GM21825 (cell line): ENCODE measurements at regions not wholly inside any gene's neighbourhood (a gene's known extent, or its start where the extent isn't known, plus 50 kb on each side); places are given as distances from the start of the nearest gene placed in this dataset.

Source experiments
- ATAC-seq: cut with Tn5 transposase; IDR thresholded peaks from one replicate; pipeline ENCODE4 v1.9.1; 2021; ENCODE audit warnings: mild to moderate bottlenecking, moderate library complexity; ENCODE audit not compliant: unreplicated experiment

DNA sequence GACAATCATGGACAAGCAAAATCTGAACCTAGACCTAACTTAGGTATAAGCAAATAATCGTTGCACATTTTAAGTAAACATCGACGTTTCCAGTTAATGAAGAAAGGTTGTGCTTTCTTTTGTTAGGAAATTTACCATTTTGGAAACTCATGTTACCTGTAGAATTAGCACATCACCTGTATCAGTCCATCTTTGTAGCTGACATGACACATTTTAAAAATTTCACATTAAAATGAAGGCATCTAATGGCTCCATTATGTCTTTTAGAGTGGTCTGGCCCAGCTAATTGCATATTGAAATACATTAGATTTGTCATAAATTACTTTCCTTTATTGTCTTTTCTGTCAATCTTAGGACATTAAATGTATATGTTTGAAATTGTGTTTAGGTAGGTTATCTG is 119.0 kb upstream of the MGAT5 start:
- ATAC-seq: no peak

DNA sequence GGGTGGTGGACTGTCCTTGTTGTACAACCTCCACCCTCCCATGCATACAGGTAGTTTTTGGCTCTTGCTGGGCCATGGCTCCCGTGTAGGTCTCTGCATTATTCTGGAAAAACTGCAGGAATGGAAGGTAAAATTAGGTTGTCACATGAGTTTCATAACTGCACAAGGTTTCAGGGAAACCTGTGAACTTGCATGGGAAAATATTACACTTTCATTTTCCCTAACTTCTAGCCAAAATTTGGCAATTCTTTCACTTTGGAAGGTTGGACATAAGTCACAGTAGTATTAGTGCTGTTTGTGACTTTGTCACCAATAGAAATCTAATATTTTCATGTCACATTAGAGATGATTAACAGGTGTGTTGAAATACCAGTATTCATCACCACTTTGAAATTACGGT is 118.1 kb upstream of the MGAT5 start:
- ATAC-seq: no peak

DNA sequence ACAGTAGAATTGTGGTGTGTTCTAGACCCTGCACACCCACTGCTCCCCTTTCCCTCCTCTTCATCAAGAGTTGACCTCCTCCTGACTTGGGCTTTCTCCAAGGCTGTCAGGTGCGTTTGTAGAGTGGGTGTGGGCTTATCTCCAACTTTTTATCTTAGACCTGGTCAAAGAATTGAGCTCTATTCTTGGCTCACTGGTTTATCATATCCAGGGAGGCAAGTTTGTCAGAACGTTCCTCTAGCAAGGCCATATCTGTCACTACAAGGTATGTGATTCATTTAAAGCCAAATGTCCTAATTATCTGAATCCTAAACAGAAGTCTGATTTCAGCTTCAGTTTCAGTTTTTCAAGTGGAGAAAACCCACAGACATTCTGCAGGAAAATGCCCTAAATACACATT is 117.1 kb upstream of the MGAT5 start:
- no peak for ATAC-seq

DNA sequence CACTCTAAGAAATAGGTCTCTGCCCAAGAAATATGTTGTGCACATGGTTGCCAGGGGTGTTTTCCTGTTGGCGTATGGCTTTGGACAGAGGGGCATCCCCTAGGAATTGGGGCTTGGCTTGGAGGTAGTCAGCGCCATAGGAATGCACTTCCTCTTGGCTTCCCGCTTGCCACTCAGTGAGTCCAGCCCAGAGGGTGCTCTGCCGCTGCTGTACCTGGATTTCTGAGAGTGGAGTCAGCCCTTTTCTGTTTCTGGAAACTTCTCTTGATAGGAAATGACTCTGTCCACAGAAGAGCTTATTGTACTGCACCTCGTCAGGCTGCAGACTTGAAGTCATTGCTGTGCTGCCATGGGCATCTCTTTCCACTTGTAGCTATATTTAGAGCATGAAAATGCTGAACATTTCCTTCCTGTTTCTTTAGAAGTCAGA is 116.7 kb upstream of the MGAT5 start:
- no peak for ATAC-seq

DNA sequence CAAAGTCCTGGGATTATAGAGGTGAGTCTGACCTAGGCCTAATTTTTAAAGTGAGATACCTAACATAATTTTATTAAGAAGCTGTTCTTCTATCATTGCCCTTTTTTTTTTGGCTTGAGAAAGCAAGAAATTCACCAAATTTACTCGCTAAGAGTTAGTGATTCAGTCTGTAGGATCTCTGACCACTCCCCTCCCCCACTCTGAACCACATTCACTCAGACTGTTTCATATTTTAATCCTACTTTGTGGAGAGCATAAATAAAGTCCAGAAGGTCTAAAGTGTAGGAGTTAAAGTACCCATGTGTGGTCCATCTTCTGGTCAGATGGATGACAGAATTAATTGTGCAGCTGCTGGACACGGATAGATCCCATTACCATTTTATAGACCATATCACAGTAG is 115.8 kb upstream of the MGAT5 start:
- no peak for ATAC-seq

DNA sequence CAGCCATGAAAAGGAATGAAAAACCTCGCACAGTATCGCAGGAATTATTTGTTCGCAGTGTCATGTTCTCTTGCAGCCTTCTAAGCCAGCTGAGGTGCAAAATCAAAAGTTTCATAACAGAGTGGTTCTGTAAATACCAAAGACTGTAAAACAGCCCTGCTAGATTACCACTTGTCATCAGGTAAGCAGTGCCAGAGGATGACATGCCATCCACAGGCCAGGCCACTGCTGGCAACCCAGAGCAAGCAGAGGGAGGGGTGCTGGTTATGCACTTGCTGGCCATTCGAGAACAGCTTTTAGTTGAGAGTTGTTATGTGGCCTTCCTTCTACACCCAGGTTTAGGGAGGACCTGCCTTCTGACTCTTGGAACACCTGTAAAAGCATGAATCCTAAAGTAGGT is 114.3 kb upstream of the MGAT5 start:
- ATAC-seq: no peak

DNA sequence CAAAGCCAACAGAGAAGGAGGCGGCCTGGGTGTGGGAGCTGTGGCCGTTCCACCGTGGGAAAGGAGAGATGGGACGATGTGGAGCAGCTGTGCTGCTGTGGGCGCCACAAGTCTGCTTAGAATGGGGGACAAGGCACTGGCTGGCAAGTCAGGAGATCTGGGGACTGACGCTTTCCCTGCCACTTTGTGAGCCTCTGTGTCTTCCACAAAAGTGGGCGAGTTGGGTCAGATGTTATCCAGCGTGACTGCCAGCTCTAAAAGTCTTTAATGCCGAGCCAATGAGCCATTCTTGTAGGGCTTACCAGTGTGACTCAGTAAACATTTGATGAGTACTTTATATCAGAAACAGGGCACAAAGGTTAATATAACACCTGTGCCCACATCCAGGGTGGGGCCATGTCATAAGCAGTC is 113.6 kb upstream of the MGAT5 start:
- ATAC-seq: no peak

DNA sequence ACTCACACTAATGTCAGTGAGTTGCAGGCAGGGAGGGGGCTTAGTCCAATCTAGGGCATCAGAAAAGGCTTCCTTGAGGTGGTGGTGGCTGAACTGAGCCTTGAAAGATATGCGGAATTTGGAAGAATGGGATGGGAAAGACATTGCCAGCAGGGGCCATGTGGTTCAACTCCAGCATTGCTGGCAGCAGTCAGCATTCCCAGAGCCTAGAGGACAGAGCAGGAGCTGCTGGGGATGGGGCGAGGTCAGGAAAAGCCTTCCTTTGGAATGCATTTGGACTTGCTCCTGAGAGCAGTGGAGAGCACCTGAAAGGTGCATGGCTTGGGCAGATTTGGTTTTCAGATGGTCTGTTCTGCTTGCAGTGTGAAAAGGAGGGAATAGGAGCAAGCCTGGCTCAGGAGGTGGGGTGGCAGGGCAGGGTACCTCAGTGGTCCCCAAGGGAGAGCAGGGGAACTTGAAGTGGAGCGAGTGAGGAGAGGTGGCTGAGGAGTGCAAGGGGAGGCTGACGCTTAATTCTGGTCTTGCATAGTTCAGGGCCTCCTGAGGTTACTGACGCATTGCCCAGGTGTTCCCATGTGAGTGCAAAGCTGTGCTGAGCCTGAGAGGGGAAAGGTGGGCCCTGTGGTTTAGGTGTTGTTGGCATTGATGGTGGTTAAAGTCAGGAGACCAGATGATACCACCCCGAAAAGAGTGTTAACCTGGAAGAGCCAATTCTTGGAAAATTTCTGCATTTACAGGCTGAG is 112.1 kb upstream of the MGAT5 start:
- ATAC-seq: no peak

DNA sequence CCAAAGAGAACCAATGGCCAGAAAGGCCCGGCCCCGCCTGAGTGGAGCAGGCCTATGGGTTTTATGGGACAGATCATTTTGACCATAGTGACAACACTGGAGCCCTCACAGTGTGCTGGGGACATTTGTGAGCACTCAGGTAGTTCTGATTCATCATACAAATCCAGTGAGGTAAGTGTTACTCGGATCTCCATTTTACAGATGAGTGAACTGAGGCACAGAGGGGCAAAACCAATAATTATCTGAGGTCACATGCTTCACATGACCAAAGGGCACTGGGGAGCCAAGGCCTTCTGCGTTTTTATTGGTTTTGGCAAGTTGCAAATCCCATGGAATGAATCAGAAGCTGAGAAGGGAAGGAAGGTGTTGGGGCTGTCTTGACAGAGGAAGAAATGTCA is 111.5 kb upstream of the MGAT5 start:
- ATAC-seq: no peak

DNA sequence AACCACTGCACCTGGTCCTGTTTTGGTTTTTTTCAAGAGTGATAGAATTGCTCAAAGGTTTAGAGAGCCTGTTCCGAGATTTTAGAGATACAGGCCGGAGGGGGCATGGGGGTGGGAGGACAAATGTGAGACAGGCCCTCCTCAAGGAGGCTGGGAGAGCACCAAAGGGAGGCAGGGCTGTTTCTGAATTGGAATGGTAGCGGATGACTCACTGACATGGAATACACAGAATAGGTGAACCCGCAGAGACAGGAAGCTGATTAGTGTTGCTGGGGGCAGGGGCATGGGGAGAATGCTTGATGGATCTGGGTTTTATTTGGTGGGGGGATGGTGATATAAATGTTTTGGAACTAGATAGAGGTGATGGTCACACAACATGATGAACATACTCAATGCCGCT is 111.0 kb upstream of the MGAT5 start:
- no peak for ATAC-seq

DNA sequence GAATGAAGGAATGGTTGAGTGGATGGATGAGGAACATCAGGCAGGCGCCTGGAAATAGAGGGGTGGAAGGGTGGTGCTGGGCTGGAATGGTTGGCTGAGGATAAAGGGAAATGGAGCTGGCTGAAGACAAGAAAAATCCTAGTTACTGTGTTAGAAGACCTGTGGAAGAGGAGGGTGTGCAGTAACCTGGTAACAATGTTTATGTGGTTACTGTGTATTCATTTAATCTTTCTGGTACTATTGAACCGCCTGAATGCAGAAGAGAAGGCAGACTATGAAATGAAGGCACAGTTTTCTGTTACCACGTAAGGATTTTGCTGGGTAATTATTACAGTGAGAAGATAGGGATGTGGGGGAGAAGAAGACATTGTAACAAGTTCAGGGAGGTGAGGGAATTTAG is 110.3 kb upstream of the MGAT5 start:
- ATAC-seq: no peak

DNA sequence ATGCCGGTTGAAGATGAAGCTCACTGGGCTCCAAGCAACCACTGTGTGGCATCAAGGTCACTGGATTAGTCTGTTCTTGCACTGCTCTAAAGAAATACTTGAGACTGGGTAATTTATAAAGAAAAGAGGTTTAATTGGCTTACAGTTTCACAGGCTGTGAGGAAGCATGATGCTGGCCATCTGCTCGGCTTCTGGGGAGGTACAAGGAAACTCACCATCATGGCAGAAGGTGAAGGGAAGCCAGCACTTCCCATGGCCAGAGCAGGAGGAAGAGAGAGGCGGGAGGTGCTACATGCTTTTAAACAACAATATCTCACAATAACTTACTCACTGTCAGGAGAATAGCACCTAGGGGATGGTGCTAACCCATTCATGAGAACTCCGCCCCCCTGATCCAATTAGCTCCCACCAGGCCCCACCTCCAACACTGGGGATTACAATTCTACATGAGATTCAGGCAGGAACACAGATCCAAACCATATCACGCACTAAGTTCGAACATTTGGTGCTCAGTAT is 109.7 kb upstream of the MGAT5 start:
- ATAC-seq: no peak

DNA sequence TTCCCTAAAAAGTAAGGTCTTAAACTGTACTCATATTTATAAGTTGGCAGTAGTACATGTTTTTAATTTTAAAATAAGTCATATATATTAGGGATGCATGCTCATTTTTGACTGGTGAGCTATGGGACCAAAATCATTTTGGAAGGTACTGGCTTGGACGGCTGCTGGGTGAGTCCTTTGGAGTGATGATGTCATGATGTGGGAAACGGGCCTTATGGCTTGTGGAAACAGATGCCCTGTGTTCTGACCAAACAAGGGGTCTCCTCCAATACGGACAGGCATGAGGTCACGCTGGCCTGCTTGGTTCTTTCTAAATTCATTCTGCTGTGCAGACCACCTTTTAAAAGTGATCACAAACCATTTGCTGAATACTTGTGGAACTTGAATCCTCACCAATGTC is 109.2 kb upstream of the MGAT5 start:
- ATAC-seq: no peak

DNA sequence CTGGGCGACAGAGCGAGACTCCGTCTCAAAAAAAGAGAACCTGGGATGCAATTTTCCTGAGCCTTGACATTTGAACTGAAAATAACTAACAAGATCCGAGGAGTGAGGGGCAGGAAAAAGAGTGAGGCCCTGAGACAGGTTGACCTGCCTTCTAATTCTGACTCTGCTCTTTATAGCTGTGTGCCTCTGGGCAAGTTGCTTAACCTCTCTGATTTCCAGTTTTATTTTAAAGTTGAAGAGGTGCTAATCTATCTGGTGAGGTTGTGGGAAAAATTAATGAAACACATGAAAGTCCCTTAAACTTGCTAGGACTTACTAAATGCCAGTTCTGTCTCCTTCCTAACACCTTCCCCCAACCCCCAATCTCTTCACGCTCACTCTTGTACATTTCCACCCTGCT is 108.4 kb upstream of the MGAT5 start:
- no peak for ATAC-seq

DNA sequence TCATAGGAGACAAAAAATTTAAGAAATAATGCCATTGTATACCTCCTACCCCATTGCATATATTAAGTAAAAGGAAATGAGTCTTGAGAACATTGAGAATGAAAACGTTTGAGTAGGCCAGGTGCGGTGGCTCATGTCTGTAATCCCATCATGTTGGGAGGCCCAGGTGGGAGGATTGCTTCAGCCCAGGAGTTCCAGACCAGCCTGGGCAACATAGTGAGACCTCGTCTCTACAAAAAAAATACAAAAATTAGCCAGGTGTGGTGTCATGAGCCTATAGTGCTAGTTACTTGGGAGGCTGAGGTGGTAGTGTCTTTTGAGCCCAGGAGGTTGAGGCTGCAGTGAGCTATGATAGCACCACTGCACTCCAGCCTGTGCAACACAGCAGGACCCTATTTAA is 107.7 kb upstream of the MGAT5 start:
- no peak for ATAC-seq

DNA sequence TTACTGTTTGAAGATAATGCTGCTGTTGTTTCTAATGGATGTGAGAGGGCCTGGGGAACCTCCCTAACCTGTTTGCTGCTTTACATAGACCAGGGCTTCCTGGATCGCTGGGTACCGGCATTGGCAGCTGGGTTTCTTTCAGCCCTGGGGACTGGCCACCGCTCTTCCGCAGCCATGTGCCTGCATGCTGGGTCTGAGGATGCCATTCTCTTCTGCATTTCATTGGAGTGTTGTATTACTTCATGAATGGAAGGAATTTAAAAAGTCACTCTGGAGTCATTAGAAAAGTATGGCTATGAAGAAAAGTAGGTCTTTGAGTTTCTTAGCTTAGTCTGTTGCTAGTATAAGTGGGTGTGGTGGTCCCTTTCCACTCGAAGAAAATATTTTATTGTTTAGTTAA is 107.3 kb upstream of the MGAT5 start:
- ATAC-seq: no peak

DNA sequence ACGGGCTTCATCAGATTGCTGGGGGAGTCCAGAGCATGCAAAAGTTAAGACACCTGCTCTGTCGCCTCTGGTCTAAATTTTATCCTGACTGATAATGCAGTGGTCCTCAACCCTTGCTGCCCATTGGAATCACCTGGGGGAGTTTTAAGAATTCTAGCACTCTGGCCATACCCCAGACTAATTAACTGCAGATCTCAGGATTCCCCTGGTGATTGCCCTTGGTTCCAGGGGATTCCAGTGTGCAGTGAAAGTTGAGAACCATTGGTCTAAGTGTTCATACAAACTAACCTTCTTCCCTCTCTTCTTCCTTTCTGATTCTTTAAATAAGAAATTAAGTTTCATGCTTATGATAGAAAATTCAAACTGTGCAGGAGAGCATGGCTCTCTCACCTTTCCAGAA is 105.7 kb upstream of the MGAT5 start:
- ATAC-seq: no peak

DNA sequence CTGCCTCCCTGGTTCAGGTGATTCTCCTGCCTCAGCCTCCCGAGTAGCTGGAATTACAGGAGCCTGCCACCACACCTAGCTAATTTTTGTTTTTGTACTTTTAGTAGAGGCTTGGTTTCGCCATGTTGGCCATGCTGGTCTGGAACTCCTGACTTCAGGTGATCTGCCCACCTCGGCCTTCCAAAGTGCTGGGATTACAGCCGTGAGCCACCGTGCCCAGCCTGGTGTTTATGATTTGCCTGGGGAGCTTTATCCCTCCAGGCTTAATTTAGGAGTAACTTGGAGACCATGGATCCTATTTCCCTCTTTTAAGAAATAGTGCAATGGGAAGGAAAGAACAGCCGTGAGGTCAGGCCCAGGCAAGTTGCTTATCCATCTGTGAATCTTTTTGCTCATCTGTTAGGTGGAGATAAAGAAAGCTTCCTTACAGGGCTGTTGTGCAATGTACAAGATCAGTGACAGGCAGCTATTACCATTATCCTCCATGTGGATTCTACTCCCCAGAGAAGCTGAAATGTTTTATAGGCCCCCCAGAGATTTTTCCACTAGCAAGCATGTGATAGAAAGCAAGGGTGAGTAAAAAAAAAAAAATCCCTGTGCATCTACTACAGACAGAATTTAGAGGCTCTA is 104.9 kb upstream of the MGAT5 start:
- ATAC-seq: no peak

DNA sequence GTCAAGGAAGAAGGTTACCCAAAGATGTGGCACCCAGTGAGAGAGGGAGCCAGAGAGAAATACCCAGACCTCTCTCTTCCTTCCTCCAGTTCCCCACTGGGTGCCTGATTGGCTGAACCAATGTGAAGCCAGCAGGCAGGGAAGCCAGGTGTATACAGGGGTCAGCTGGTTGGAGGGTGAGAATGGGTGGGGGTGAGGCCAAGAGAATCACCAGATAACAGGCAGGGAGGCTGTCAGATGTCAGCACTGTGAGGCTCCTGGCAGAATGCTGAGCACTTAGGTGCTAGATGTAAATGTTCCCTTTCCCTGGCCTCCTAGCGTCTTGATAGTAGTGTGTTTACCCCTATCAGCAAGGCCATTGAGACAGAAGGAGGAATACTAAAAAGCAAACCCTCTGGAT is 104.0 kb upstream of the MGAT5 start:
- ATAC-seq: no peak

DNA sequence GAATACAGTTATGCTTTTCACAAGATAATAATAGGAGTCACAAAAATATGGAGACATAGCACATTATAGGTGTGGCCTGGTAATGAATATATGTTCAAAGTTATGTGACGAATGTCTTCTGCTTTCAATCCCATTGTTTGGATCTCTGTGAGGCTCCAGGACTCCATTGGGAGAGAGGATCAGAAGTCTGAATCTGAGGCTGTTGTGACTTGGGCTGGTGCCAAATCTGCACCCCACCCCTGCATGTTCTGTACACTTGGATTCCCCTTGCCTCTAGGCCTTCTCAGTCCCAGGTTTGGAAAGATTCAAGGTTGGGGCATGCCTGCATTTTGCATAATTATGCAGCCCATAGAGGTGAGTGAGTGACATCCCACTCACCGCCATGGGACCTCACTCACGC is 103.1 kb upstream of the MGAT5 start:
- no peak for ATAC-seq

DNA sequence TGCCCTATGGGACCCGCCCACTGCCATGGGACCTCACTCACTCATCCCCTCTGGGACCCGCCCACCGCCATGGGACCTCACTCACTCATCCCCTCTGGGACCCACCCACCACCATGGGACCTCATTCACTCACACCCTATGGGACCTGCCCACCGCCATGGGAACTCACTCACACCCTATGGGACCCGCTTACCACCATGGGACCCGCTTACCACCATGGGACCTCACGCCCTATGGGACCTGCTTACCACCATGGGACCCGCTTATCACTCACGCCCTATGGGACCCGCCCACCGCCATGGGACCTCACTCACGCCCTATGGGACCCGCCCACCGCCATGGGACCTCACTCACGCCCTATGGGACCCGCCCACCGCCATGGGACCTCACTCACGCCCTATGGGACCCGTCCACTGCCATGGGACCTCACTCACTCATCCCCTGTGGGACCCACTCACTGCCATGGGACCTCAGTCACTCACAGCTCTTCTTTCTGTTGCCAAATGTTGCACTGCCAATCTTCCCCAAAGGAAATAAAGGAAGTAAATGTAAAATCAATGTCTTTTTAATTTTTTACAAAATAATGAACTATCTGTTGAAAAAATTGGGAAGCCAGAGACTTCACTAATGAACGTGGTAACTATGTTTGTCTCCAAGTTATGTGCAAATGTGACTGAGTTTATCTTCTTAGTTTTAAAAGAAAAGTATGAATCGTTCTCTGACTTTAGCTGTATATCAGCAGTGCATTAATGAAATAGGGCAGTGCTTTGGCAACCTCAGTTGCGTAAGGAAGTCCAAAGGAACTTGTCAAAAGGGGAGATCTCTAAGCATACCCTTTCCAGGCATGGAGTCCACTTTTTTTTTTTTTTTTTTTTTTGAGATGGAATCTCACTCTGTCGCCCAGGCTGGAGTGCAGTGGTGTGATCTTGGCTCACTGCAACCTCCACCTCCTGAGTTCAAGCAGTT is 101.5 kb upstream of the MGAT5 start:
- ATAC-seq: no peak
